ENCODE measurements at regions not wholly inside any gene's neighbourhood (a gene's known extent, or its start where the extent isn't known, plus 50 kb on each side); places are given as distances from the start of the nearest gene placed in this dataset.

GRCh38 chr3:197368821-197369220 lies 70.4 kb upstream of the DLG1 start:
- no peak overlapping the region for H4K5ac ChIP-seq (ENCODE audit: insufficient read length, low read depth, low read length)
- no peaks in the 10 kb centered on the region for H4K20me1 ChIP-seq (ENCODE audit: control insufficient read depth, insufficient read depth, insufficient read length)
- no peak overlapping the region for H3K4ac ChIP-seq (ENCODE audit: low read depth, low read length)
- H3K23me2 ChIP-seq (ENCODE audit: insufficient read length, low read depth, low read length, poor library complexity, severe bottlenecking) = no peaks in the 10 kb centered on the region
- H3K18ac ChIP-seq (ENCODE audit: insufficient read length, low read depth, low read length) = no peak overlapping the region
- no peaks in the 10 kb centered on the region; the same call in 1 of the 2 replicates for H3K27me3 Mint-ChIP-seq (ENCODE audit: low read depth)
- no peak for DNase-seq
- H3T11ph ChIP-seq (ENCODE audit: low read length) = no peak overlapping the region
- H4K91ac ChIP-seq (ENCODE audit: insufficient read length, low read depth, low read length) = no peak overlapping the region
- no peak overlapping the region for H3K56ac ChIP-seq (ENCODE audit: insufficient read length, low read depth, low read length)
- TF ChIP-seq CTCF (conservative IDR thresholded peaks at IDR 0.05) = no peak
- H3K14ac ChIP-seq (ENCODE audit: insufficient read depth, low read length) = no peak overlapping the region
- no peak overlapping the region for H2BK5ac ChIP-seq (ENCODE audit: insufficient read length, low read length)
- no peaks in the 10 kb centered on the region for H3K27me3 ChIP-seq (ENCODE audit: insufficient read depth, low read length)
- no peak overlapping the region for H2BK120ac ChIP-seq (ENCODE audit: low read depth, low read length, poor library complexity, severe bottlenecking)
- H3K9me3 ChIP-seq (ENCODE audit: control insufficient read depth, low read depth, low read length) = no peaks in the 10 kb centered on the region
- H3K79me1 ChIP-seq (ENCODE audit: insufficient read depth, low read depth, low read length, poor library complexity, severe bottlenecking) = no peaks in the 10 kb centered on the region
- H3K23ac ChIP-seq (ENCODE audit: insufficient read length, low read depth, low read length) = no peak overlapping the region
- H3K9ac ChIP-seq (ENCODE audit: extremely low read depth, insufficient read length, low read length) = no peak overlapping the region
- no peak overlapping the region for H4K8ac ChIP-seq (replicated peaks; ENCODE audit: insufficient read length, low read depth, low read length)
- H3K79me2 ChIP-seq (ENCODE audit: insufficient read depth, low read length) = no peaks in the 10 kb centered on the region
- peaks cover 46 to 56% of the 10 kb centered on the region in 2 experiments for H3K4me1 Mint-ChIP-seq
- H3K4me3 Mint-ChIP-seq = no peak overlapping the region
- peak overlapping the region in 1 of 3 experiments; percentile 8; a peak in 1 of 7 replicates for H3K27ac Mint-ChIP-seq
- no peaks in the 10 kb centered on the region for H3K9me3 Mint-ChIP-seq
- WGBS (ENCODE audit: extremely low coverage, insufficient read length, low lambda C conversion rate) = no CpG with 5 or more reads among the region's 4 CpGs
- no peak overlapping the region for H3K27ac ChIP-seq (ENCODE audit: insufficient read length, low read depth, low read length)
- peaks cover 9% of the 10 kb centered on the region; the same call in 1 of the 2 replicates for H3K4me1 ChIP-seq (ENCODE audit: insufficient read depth, low read length)
- no peak overlapping the region for H3K4me2 ChIP-seq (ENCODE audit: insufficient read depth, insufficient read length, low read length)
- H3K36me3 Mint-ChIP-seq (ENCODE audit: insufficient read depth in 1 of 3, low read depth in 3 of 3) = no peaks in the 10 kb centered on the region; a peak in 1 of 7 replicates
- H2AFZ ChIP-seq (ENCODE audit: low read length) = no peak overlapping the region
- H2BK12ac ChIP-seq (ENCODE audit: insufficient read length, low read depth, low read length) = no peak overlapping the region
- H2BK15ac ChIP-seq (ENCODE audit: low read depth, low read length) = no peak overlapping the region
- H2BK20ac ChIP-seq (ENCODE audit: low read depth, low read length, poor library complexity, severe bottlenecking) = no peak overlapping the region
- no peak overlapping the region for H2AK5ac ChIP-seq (ENCODE audit: insufficient read length, low read length)

All from H9 (cell line).